HepG2 (cell line): ENCODE measurements at regions not wholly inside any gene's neighbourhood (a gene's known extent, or its start where the extent isn't known, plus 50 kb on each side); places are given as distances from the start of the nearest gene placed in this dataset.

Source experiments
- ATAC-seq: fragments of 200-7000 bp; cut with Tn5 transposase; 3 replicates; pipeline ENCODE4 v1.9.1; 2020; ENCODE audit warnings: mild to moderate bottlenecking, moderate library complexity
- BruUV-seq: library from RNA; stranded (reverse); fragments of 400-500 nt; replicated peaks from 2 replicates; lab custom pipeline; 2021; lab: Mats Ljungman, UMichigan
- CTCF ChIA-PET: fragments of 300-600 bp; formaldehyde crosslinking; extraction: SDS; loops from one replicate; lab custom pipeline; 2021; ENCODE audit warnings: low total read pairs, inconsistent platforms, low intra/inter-chr PET ratio; lab: Yijun Ruan, JAX
- POLR2A ChIA-PET: fragments of 350-600 bp; sonication (Branson Sonifier 250); formaldehyde crosslinking; loops from one replicate; lab custom pipeline; 2020; ENCODE audit warnings: antibody characterized with exemption, inconsistent platforms; lab: Yijun Ruan, JAX
- DNase-seq: peaks from one replicate; pipeline ENCODE4 v3.0.0-alpha.2; 2015; ENCODE audit warnings: low spot score
- FAIRE-seq: peaks from 3 replicates; lab custom pipeline; 2011; peaks lifted over from hg19 to GRCh38; lab: Jason Lieb, UNC
- H2AFZ ChIP-seq: one replicate; pipeline ENCODE4 v1.6.1; 2011; ENCODE audit warnings: low read length, inconsistent platforms
- H3K27ac ChIP-seq: fragments of 300-600 bp; 3 replicates; pipeline ENCODE4 v1.8.0; 2011; ENCODE audit warnings: mixed run types, mild to moderate bottlenecking, mixed read lengths, low read length, inconsistent platforms; ENCODE audit not compliant: insufficient read depth; ENCODE audit errors: extremely low read length
- H3K27me3 ChIP-seq, 2 experiments: fragments of 200-600 bp in 1 of 2; 2 replicates in 1 of 2; 3 replicates in 1 of 2; pipeline versions ENCODE4 v1.6.0 to v1.8.0; 2011; ENCODE audit warnings: low read length in 2 of 2, mild to moderate bottlenecking in 2 of 2, moderate library complexity in 2 of 2, inconsistent platforms in 1 of 2; ENCODE audit not compliant: insufficient read depth in 2 of 2, control insufficient read depth in 1 of 2
- H3K36me3 ChIP-seq, 2 experiments: fragments of 200-600 bp in 1 of 2; replicated peaks in 1 of 2; 2 replicates in 1 of 2; 3 replicates in 1 of 2; pipeline versions ENCODE4 v1.5.1 to v1.8.0; 2011; ENCODE audit warnings: low read length in 2 of 2, inconsistent platforms in 1 of 2; ENCODE audit not compliant: insufficient read depth in 2 of 2, control insufficient read depth in 1 of 2
- H3K4me1 ChIP-seq: 2 replicates; pipeline ENCODE4 v1.5.1; 2012; ENCODE audit warnings: low read length, inconsistent platforms; ENCODE audit not compliant: insufficient read depth
- H3K4me2 ChIP-seq: 2 replicates; pipeline ENCODE4 v1.6.0; 2011; ENCODE audit warnings: low read depth, low read length, inconsistent platforms
- H3K4me3 ChIP-seq, 3 experiments: fragments of 200-600 bp in 1 of 3; sonication (generic), shearing (Covaris generic) in 1 of 3; replicated peaks in 1 of 3; 2 replicates each; pipeline ENCODE4 v1.5.1; 2011 to 2016; ENCODE audit warnings: low read length in 3 of 3, inconsistent platforms in 2 of 3, low read depth in 2 of 3, mild to moderate bottlenecking in 2 of 3, control low read depth in 1 of 3, mixed read lengths in 1 of 3; ENCODE audit not compliant: insufficient read depth in 1 of 3
- H3K79me2 ChIP-seq: one replicate; pipeline ENCODE4 v1.6.1; 2011; ENCODE audit warnings: low read length, inconsistent platforms; ENCODE audit not compliant: insufficient read depth
- H3K9ac ChIP-seq: 2 replicates; pipeline ENCODE4 v1.6.0; 2011; ENCODE audit warnings: mild to moderate bottlenecking, low read depth, low read length, inconsistent platforms; ENCODE audit not compliant: insufficient read depth
- H3K9me3 ChIP-seq: 2 replicates; pipeline ENCODE4 v1.5.1; 2012; ENCODE audit warnings: mild to moderate bottlenecking, low read length
- H4K20me1 ChIP-seq: 2 replicates; pipeline ENCODE4 v1.6.0; 2011; ENCODE audit warnings: inconsistent platforms, mild to moderate bottlenecking, low read length, moderate library complexity; ENCODE audit not compliant: insufficient read depth
- ARNT2 ChIP-seq: sonication (generic); formaldehyde crosslinking; IDR thresholded peaks from 2 replicates; pipeline ENCODE4 v1.8.0; 2022; ENCODE audit warnings: mild to moderate bottlenecking, low read depth, missing genetic modification reagents, moderate library complexity
- ATRX ChIP-seq: sonication (generic); formaldehyde crosslinking; IDR thresholded peaks from 2 replicates; pipeline ENCODE4 v1.4.0; 2020; ENCODE audit warnings: missing genetic modification reagents, borderline replicate concordance
- CBX2 ChIP-seq, 2 experiments: fragments of 200-600 bp in 1 of 2; sonication (generic); formaldehyde crosslinking in 1 of 2; IDR thresholded peaks; 2 replicates each; pipeline versions ENCODE4 v1.7.0 to v1.8.1; 2018 to 2022; ENCODE audit warnings: low read depth in 2 of 2, low read length in 1 of 2, mild to moderate bottlenecking in 1 of 2, missing genetic modification reagents in 1 of 2
- ELF3 ChIP-seq: IDR thresholded peaks from 2 replicates; pipeline ENCODE4 v1.6.1; 2016; ENCODE audit warnings: missing genetic modification reagents, missing compliant biosample characterization
- HMG20A ChIP-seq: IDR thresholded peaks from 2 replicates; pipeline ENCODE4 v1.6.1; 2016; ENCODE audit warnings: borderline replicate concordance
- HNRNPLL ChIP-seq: fragments of 200-400 bp; formaldehyde crosslinking; IDR thresholded peaks from 2 replicates; pipeline ENCODE4 v1.6.1; 2017; ENCODE audit warnings: mild to moderate bottlenecking, low read depth, low read length; ENCODE audit not compliant: poor library complexity, severe bottlenecking
- KDM1A ChIP-seq: IDR thresholded peaks from 2 replicates; pipeline ENCODE4 v1.6.1; 2016; ENCODE audit warnings: missing compliant biosample characterization
- KDM5B ChIP-seq: sonication (generic); formaldehyde crosslinking; IDR thresholded peaks from 2 replicates; pipeline ENCODE4 v1.4.0; 2020; ENCODE audit warnings: missing genetic modification reagents, mild to moderate bottlenecking, borderline replicate concordance
- KLF16 ChIP-seq, 2 experiments: sonication (generic) in 1 of 2; formaldehyde crosslinking in 1 of 2; IDR thresholded peaks; 2 replicates each; pipeline versions ENCODE4 v1.6.1 to v1.8.0; 2016 to 2023; ENCODE audit warnings: missing genetic modification reagents in 2 of 2, missing compliant biosample characterization in 1 of 2
- SKI ChIP-seq: fragments of 450-650 bp; IDR thresholded peaks from one replicate; pipeline ENCODE4 v1.6.1; 2018; ENCODE audit warnings: mild to moderate bottlenecking; ENCODE audit not compliant: partially characterized antibody
- ZNF121 ChIP-seq: sonication (generic); formaldehyde crosslinking; IDR thresholded peaks from 2 replicates; pipeline ENCODE4 v1.5.0; 2020; ENCODE audit warnings: mild to moderate bottlenecking, missing genetic modification reagents
- ZNF724P ChIP-seq: sonication (generic); formaldehyde crosslinking; IDR thresholded peaks from 2 replicates; pipeline ENCODE4 v1.8.0; 2022; ENCODE audit warnings: missing genetic modification reagents, borderline replicate concordance
- ZSCAN25 ChIP-seq: sonication (generic); formaldehyde crosslinking; IDR thresholded peaks from 2 replicates; pipeline ENCODE4 v1.8.0; 2022; ENCODE audit warnings: mild to moderate bottlenecking, missing genetic modification reagents
- ZSCAN30 ChIP-seq: sonication (generic); formaldehyde crosslinking; IDR thresholded peaks from 2 replicates; pipeline ENCODE4 v1.5.0; 2020; ENCODE audit warnings: mild to moderate bottlenecking, missing genetic modification reagents
- WGBS: methylation state at CpG from one replicate; pipeline ENCODE4 v1.1.6; 2017; ENCODE audit warnings: low lambda C conversion rate; 5-methylcytosine and 5-hydroxymethylcytosine counted together
- in situ Hi-C: cut with HindIII; loops from 2 replicates; pipeline ENCODE4 v1.10.0; 2017; ENCODE audit warnings: low pct_unique_long_range_greater_than_20kb; ENCODE audit not compliant: extremely low pct_ligation_motif_present
- intact Hi-C: fragments of 100-400 bp; cut with micrococcal nuclease; formaldehyde crosslinking; loops from one replicate; pipeline ENCODE4 v1.10.0; 2022; ENCODE audit not compliant: unreplicated experiment

- H3K4me3 ChIP-seq, result no peak overlapping the region
- H4K20me1 ChIP-seq, result no peaks in the 10 kb centered on the region
- H3K9ac ChIP-seq, result no peak overlapping the region
- H3K4me1 ChIP-seq, result peaks cover 23% of the 10 kb centered on the region
- no peak overlapping the region for H2AFZ ChIP-seq
- no TSS peak for BruUV-seq
- no peak for DNase-seq
- H3K4me2 ChIP-seq, result no peak overlapping the region
- POLR2A ChIA-PET, result no interaction called here
- no peak overlapping the region for H3K27ac ChIP-seq
- H3K79me2 ChIP-seq, result no peaks in the 10 kb centered on the region
- intact Hi-C loops, result no loop called here
- FAIRE-seq, result no peak
- no peak for ATAC-seq
- no peaks in the 10 kb centered on the region; a peak in 1 of 5 replicates for H3K27me3 ChIP-seq
- TF ChIP-seq ATRX (CRISPR knock-in tag) (no peak), CBX2 (IDR thresholded peaks at IDR 0.05; ENCODE audit: low read depth, low read length) (no peak), CBX2 (CRISPR knock-in tag; IDR thresholded peaks at IDR 0.05; ENCODE audit: low read depth) (no peak), ARNT2 (CRISPR knock-in tag) (no peak), ZNF121 (CRISPR knock-in tag) (no peak), ZSCAN25 (CRISPR knock-in tag) (no peak), KDM1A (no peak), KLF16 (CRISPR knock-in tag; IDR thresholded peaks at IDR 0.05) (no peak)
- TF ChIP-seq, all 625 proteins: peak for 0
- in situ Hi-C loops, result no loop called here
- Histone ChIP-seq H3K9me3 (no peaks in the 10 kb centered on the region), H3K36me3 (no peaks in the 10 kb centered on the region)
- 56% methylated on average over 2 of the region's 2 CpGs for WGBS
- CTCF ChIA-PET, result no interaction called here
Observed at GRCh38 chr7:35553519-35553918, 141.4 kb downstream of the HERPUD2 start.

- Histone ChIP-seq H3K27me3 (no peaks in the 10 kb centered on the region; a peak in 1 of 5 replicates), H3K36me3 (no peaks in the 10 kb centered on the region), H3K27ac (no peak overlapping the region), H3K79me2 (no peaks in the 10 kb centered on the region), H2AFZ (no peak overlapping the region), H3K9me3 (no peaks in the 10 kb centered on the region), H4K20me1 (no peaks in the 10 kb centered on the region), H3K4me1 (peaks cover 19% of the 10 kb centered on the region), H3K4me2 (no peak overlapping the region), H3K9ac (no peak overlapping the region), H3K4me3 (no peak overlapping the region)
- in situ Hi-C loops, result no loop called here
- ChIA-PET CTCF (no interaction called here), POLR2A (no interaction called here)
- intact Hi-C loops, result no loop called here
- FAIRE-seq, result no peak
- WGBS, result 6% methylated on average over 2 of the region's 2 CpGs
- no peak for ATAC-seq
- BruUV-seq, result no TSS peak
- no peak for DNase-seq
- TF ChIP-seq HNRNPLL, result no peak
- no peak for TF ChIP-seq ZNF724P (CRISPR knock-in tag)
- TF ChIP-seq HMG20A (CRISPR knock-in tag), result no peak
- no peak for TF ChIP-seq ZSCAN30 (CRISPR knock-in tag)
- TF ChIP-seq SKI, result no peak
- no peak for TF ChIP-seq ELF3 (CRISPR knock-in tag)
- TF ChIP-seq KDM5B (CRISPR knock-in tag), result no peak
Observed at GRCh38 chr7:35552691-35553090, 142.2 kb downstream of the HERPUD2 start.
